KOPT-K1 (cell line): ENCODE measurements at regions not wholly inside any gene's neighbourhood (a gene's known extent, or its start where the extent isn't known, plus 50 kb on each side); places are given as distances from the start of the nearest gene placed in this dataset.
"Not testable (repeated sequence)": the region's sequence is repeated elsewhere in the genome, so short reads cannot be mapped to it uniquely, and the experiment has no call there.

Experiments used
- H3K27ac ChIP-seq: fragments of 200-600 bp; sonication (generic); 2 replicates; pipeline ENCODE4 v1.5.1; 2016; ENCODE audit warnings: antibody characterized with exemption, mild to moderate bottlenecking, low read depth, low read length; ENCODE audit not compliant: poor library complexity, severe bottlenecking
- H3K36me3 ChIP-seq: fragments of 200-600 bp; sonication (generic); 2 replicates; pipeline ENCODE4 v1.5.1; 2017; ENCODE audit warnings: antibody characterized with exemption, mild to moderate bottlenecking, low read length, moderate library complexity; ENCODE audit not compliant: insufficient read depth
- H3K9me3 ChIP-seq: fragments of 200-600 bp; sonication (generic); 2 replicates; pipeline ENCODE4 v1.5.1; 2017; ENCODE audit warnings: antibody characterized with exemption, low read length, mild to moderate bottlenecking; ENCODE audit not compliant: insufficient read depth, poor library complexity, severe bottlenecking

DNA sequence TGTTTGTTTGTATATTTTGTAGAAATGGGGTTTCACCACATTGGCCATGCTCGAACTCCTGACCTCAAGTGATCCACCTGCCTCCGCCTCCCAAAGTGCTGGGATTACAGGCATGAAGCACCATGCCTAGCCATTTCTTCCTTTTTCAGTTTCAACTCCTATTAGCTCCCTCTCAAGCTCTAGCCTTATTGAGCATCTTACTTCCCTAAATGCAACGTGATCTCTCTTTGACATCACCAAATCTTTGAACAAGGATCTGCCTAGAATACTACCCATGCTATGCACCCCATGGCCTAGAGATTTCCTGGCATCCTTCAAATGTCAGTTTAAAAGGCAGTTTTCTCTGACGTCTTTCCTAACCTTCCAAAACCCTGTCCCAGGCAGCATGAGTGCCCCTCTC is 91.1 kb upstream of the NR5A2 start:
- no peak overlapping the region for H3K27ac ChIP-seq
- no peaks in the 10 kb centered on the region for H3K36me3 ChIP-seq
- no peaks in the 10 kb centered on the region for H3K9me3 ChIP-seq

GRCh38 chr1:199937161-199937560 is 90.3 kb upstream of the NR5A2 start:
- Histone ChIP-seq H3K9me3 (no peaks in the 10 kb centered on the region), H3K36me3 (no peaks in the 10 kb centered on the region), H3K27ac (no peak overlapping the region)

GRCh38 chr1:199937661-199938060 is 89.8 kb upstream of the NR5A2 start:
- H3K36me3 ChIP-seq = no peaks in the 10 kb centered on the region

GRCh38 chr1:199944986-199945385 is 82.5 kb upstream of the NR5A2 start:
- no peaks in the 10 kb centered on the region for H3K9me3 ChIP-seq
- no peaks in the 10 kb centered on the region for H3K36me3 ChIP-seq
- no peak overlapping the region for H3K27ac ChIP-seq

More at GRCh38 chr1:199937661-199938060, 89.8 kb upstream of the NR5A2 start:
- Histone ChIP-seq H3K27ac (no peak overlapping the region), H3K9me3 (no peaks in the 10 kb centered on the region)

GRCh38 chr1:199945591-199945990 is 81.9 kb upstream of the NR5A2 start:
- H3K27ac ChIP-seq = no peak overlapping the region
- H3K36me3 ChIP-seq = no peaks in the 10 kb centered on the region
- H3K9me3 ChIP-seq = no peaks in the 10 kb centered on the region

DNA sequence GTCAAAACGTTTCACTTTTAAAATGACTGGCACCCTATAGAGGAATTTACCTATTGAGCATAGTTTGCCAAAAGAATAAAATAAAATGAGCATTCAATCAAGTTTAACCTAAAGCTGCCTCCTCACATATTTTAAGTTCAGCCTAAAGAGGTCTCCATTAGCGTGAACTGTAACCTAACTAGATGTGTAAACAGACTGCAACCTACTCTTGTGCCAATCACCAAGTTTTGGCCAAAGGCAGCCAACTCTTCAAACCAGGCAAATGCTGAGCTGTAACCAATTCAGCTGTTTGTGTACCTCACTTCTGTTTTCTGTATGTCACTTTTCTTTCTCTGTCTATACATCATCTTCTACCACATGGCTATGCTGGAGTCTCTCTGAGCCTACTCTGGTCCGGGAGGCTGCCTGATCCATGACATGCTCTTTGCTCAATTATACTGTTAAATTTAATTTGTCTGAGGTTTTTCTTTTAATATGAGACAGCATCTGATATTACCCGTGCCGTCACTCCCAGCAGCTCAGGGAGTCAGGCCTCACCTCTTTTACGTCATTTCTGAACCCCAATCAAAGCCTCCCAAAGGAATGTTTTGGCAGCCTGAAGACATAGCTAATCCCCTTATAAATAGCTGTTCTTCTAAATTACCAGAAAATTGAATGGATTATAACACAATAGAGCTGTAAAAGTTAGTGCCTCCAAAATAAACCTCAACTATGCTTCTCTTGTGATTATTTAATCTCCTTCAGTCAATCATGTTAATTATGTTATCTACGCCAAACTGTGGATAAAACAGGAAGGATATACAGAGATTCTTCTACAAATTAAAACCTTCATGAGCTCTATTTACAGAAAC is 81.0 kb upstream of the NR5A2 start:
- Histone ChIP-seq H3K27ac (no peak overlapping the region), H3K36me3 (no peaks in the 10 kb centered on the region), H3K9me3 (no peaks in the 10 kb centered on the region)

- Histone ChIP-seq H3K9me3 (no peaks in the 10 kb centered on the region), H3K27ac (no peak overlapping the region), H3K36me3 (no peaks in the 10 kb centered on the region)
Observed at GRCh38 chr1:199948587-199949280, 78.8 kb upstream of the NR5A2 start.

DNA sequence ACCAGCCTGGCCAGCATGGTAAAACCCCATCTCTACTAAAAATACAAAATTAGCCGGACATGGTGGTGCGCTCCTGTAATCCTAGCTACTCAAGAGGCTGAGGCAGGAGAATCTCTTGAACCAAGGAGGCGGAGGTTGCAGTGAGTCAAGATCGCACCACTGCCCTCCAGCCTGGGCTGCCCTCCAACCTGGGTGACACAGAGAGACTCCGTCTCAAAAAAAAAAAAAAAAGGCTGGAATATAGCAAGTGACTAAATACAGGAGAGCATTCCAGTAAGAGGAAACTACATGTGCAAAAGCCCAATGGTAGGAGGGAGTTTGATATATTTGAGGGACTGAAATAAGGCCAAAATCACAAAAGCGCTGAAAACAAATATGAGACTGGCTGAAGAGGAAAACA is 76.5 kb upstream of the NR5A2 start:
- H3K36me3 ChIP-seq, H3K27ac ChIP-seq, H3K9me3 ChIP-seq: not testable (repeated sequence)

DNA sequence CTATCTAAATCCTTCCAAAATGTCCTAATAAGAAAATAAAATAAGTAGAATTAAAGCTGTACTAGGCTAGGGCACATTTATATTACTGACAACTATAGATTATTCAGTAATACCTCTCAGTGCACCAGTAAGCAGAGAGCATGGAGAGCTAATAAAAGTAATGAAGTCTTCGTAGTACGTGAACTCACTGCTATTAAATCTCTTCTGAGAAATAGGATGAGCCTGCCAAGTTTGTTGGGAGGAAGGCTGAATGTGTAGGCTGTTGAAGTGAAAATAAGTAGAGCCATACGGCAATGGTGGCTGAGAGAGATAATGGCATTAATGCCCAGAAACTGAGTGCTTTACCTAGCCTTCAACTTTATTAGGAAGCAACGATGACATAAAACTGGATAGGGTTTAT is 73.9 kb upstream of the NR5A2 start:
- H3K9me3 ChIP-seq = no peaks in the 10 kb centered on the region
- no peak overlapping the region for H3K27ac ChIP-seq
- no peaks in the 10 kb centered on the region for H3K36me3 ChIP-seq

GRCh38 chr1:199954699-199955098 is 72.8 kb upstream of the NR5A2 start:
- no peak overlapping the region for H3K27ac ChIP-seq
- H3K36me3 ChIP-seq = no peaks in the 10 kb centered on the region
- H3K9me3 ChIP-seq = no peaks in the 10 kb centered on the region

DNA sequence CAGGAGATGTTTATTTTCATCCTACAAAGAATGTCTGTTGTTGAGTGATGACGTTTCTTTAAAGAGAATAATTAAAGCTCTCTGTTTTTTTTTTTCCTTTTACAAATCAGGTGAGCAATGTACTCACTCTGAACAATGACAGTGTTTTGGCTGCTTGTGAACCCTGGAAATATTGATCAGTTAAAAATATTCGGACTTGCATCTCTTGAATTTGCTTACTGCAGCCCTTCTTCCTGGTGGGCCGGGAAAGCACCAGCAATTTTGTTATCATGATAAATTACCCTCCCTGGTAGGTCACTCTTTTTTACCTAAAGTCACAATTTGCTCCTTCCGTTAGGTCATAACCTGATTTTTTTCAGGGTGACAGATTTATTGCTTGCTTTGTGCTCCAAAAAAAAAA is 72.3 kb upstream of the NR5A2 start:
- Histone ChIP-seq H3K27ac (no peak overlapping the region), H3K9me3 (no peaks in the 10 kb centered on the region), H3K36me3 (no peaks in the 10 kb centered on the region)

- H3K27ac ChIP-seq = no peak overlapping the region
- no peaks in the 10 kb centered on the region for H3K9me3 ChIP-seq
- H3K36me3 ChIP-seq = no peaks in the 10 kb centered on the region
Observed at GRCh38 chr1:199956005-199956404, 71.5 kb upstream of the NR5A2 start.

GRCh38 chr1:199959033-199959774 is 68.3 kb upstream of the NR5A2 start:
- Histone ChIP-seq H3K36me3 (no peaks in the 10 kb centered on the region), H3K9me3 (no peaks in the 10 kb centered on the region)

GRCh38 chr1:199959775-199960110 is 67.8 kb upstream of the NR5A2 start:
- H3K36me3 ChIP-seq = no peaks in the 10 kb centered on the region
- H3K9me3 ChIP-seq = no peaks in the 10 kb centered on the region
- no peak overlapping the region for H3K27ac ChIP-seq

More at GRCh38 chr1:199959033-199959774, 68.3 kb upstream of the NR5A2 start:
- no peak overlapping the region for H3K27ac ChIP-seq

DNA sequence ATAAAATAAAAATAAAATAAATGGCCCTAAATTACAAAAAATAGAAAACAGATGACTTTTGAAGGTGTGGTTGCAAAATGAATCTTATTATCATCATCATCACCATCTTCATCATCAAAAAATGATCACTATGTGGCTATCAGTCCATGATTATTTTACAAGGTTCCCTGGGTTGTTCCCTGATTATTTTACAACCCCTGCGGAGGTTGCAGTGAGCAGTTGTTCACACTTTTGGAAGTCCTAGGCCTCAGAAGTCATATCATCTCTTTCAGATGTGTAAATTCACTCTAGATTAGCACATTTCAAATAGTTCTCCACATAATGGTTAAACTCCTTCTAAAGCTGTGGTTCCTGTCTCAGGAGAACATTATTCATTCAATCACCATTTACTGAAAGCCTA is 57.4 kb upstream of the NR5A2 start:
- Histone ChIP-seq H3K36me3 (no peaks in the 10 kb centered on the region), H3K9me3 (no peaks in the 10 kb centered on the region), H3K27ac (no peak overlapping the region)
